C4-2B (cell line): ENCODE measurements at regions not wholly inside any gene's neighbourhood (a gene's known extent, or its start where the extent isn't known, plus 50 kb on each side); places are given as distances from the start of the nearest gene placed in this dataset.
"Not testable (repeated sequence)": the region's sequence is repeated elsewhere in the genome, so short reads cannot be mapped to it uniquely, and the experiment has no call there.

Experiments
- H3K27ac ChIP-seq: fragments of 450-650 bp; 2 replicates; pipeline ENCODE4 v1.5.1; 2017
- CTCF ChIP-seq: fragments of 450-650 bp; conservative IDR thresholded peaks from 2 replicates; pipeline ENCODE4 v1.5.1; 2017; ENCODE audit warnings: mild to moderate bottlenecking
- ZFX ChIP-seq: fragments of 450-650 bp; IDR thresholded peaks from 2 replicates; pipeline ENCODE4 v1.6.1; 2017

DNA sequence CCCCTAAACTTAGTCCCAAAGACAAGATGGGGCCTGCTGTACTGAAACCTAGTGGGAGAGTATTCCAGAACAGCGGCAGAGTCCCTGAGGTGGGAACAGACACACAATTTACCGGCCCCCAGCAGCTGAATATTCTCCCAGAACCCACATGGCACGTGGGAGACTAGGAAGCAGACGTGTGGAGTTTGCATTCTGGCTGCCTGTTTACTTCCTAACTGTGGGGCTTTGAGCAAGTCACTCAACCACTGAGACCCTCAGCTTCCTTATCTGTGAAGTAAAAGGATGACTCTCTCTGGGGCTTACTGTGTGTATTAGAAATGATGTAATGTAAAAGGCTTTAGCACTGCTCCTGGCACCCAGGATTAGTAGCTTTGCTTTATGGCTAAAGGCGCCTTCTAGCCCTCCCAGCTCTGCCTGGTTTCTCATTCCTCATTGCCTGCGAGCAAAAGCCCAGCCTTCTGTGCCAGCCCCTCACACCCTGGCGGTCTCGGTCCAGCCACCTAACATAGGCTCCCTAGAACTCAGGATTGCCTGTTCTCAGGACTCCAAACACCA is 353.1 kb downstream of the CDC5L start:
- no peak overlapping the region for H3K27ac ChIP-seq
- TF ChIP-seq ZFX (no peak), CTCF (no peak)

- TF ChIP-seq ZFX (no peak), CTCF (no peak)
- no peak overlapping the region for H3K27ac ChIP-seq
Measured at GRCh38 chr6:44742201-44742600, 354.7 kb downstream of the CDC5L start.

DNA sequence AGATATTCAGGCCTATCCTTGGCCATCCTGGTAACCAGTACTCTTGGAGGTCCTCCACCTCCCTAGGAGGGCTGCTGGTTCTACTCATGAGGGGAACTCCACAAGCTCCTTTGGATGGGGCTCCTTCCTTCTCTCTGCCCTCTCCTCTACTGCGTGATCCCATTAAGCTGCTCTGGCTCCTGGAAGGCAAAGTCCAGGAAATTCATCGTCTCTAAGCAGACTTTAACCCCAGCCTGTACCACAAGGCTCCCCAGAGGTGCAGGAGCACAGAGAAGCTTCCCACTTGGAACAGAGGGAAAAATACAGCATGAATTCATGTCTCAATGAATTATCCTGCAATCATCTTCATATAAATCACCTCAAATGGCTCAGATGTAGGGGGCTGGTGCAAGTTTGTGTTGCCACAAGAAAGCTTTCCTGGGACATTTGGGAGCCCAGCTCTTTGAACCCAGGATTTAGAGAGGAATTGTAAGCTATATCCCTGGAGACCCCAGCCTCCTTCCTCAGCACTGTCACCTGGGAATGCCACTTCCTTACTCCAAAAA is 355.4 kb downstream of the CDC5L start:
- H3K27ac ChIP-seq = no peak overlapping the region
- TF ChIP-seq ZFX (no peak), CTCF (no peak)

GRCh38 chr6:44760116-44760515 is 372.6 kb downstream of the CDC5L start:
- H3K27ac ChIP-seq = not testable (repeated sequence)

DNA sequence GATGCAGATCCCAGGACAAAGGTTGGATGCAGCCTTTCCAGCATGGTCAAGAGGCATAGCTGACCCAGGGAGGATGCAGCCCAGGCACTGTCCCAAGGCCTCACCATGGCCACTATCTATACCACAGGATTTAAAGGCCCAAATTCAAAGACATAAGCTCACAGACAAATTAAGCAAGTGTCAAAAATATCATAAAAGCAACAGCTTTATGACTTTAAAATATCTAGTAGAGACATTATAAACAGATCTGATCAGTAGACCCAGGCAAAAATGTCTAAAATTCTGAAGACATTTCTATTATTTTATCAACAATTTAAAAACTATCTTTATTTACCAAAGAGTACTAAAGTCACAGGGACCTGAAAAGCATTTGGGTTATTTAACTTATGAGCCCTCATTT is 373.5 kb downstream of the CDC5L start:
- no peak for TF ChIP-seq CTCF
- no peak for TF ChIP-seq ZFX
- no peak overlapping the region for H3K27ac ChIP-seq

DNA sequence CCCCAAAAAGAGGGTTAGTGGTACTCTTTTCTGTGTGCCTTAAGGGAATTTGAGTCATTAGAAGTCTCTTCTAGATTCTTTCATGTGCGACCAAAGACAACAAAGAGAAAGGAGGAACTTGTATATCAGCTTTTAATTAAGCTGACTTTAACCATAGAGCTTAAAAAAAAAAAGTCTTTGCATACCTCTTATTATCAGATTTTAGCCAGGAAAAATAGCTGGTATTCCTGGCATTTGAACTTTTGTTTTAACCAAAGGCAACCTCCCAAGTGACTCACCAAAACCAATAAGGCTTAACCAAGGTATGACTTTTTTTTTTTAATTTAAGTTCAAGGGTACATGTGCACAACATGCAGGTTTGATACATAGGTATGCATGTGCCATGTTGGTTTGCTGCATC is 375.0 kb downstream of the CDC5L start:
- TF ChIP-seq CTCF = no peak
- TF ChIP-seq ZFX = no peak
- no peak overlapping the region for H3K27ac ChIP-seq

DNA sequence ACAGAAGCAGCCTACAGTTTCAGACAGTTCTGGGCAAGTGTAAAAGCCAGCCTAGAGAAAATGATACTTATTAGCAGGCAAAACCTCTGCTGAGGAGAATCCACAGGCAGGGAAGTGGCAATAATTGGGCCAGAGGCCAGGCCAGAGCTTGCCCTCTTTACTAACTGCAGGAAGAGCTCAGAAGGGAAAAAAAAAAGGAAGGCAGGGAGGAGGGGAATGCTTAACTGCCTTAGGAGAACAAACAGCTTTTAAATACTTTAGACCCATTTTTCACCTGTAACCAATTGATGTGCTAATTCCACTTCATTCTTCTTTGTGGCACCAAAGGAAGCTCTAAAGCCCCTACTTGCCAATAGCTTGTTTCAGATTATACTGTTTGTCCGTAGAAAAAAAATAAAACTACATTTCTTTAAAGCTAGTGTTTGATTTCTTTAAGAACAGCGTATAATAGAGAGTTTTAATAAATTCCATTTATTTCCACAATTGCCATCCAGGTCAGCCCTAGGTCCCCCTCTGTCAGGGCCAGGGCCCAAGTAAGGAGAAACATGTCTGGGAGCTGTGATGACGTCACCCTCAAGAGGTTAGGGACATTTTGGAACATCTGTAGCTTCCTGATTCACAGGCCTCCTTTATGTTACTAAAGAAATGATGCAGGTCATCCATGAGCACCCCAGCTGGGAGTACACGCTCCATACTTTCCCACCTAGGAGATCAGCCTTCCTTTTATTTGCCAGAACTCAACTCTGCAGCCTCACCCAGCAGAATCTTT is 384.3 kb downstream of the CDC5L start:
- H3K27ac ChIP-seq = no peak overlapping the region
- TF ChIP-seq ZFX = no peak

DNA sequence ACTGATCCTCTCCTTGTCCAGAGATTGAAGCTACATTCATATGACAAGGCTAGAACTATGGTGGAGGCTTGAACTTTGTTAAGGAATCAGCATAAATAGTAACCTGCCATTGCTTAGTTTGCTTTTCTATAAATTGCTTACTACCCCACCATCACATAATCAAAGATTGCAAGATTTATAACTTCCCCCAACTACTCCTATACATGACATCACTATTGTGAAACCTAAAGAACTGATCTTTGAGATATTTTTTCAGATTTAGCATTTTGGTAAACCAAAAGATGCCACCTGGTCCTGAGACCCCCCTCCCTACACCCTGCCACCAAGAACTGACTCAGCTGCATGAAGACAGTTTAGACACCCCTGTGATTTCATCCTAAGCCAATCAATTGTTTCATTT is 385.3 kb downstream of the CDC5L start:
- no peak overlapping the region for H3K27ac ChIP-seq
- TF ChIP-seq ZFX (no peak), CTCF (no peak)
